ENCODE measurements at regions not wholly inside any gene's neighbourhood (a gene's known extent, or its start where the extent isn't known, plus 50 kb on each side); places are given as distances from the start of the nearest gene placed in this dataset.

GRCh38 chr1:238409191-238409850 lies 518.6 kb upstream of the ZP4 start:
- TF ChIP-seq, protein P1, sequence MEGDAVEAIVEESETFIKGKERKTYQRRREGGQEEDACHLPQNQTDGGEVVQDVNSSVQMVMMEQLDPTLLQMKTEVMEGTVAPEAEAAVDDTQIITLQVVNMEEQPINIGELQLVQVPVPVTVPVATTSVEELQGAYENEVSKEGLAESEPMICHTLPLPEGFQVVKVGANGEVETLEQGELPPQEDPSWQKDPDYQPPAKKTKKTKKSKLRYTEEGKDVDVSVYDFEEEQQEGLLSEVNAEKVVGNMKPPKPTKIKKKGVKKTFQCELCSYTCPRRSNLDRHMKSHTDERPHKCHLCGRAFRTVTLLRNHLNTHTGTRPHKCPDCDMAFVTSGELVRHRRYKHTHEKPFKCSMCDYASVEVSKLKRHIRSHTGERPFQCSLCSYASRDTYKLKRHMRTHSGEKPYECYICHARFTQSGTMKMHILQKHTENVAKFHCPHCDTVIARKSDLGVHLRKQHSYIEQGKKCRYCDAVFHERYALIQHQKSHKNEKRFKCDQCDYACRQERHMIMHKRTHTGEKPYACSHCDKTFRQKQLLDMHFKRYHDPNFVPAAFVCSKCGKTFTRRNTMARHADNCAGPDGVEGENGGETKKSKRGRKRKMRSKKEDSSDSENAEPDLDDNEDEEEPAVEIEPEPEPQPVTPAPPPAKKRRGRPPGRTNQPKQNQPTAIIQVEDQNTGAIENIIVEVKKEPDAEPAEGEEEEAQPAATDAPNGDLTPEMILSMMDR (IDR thresholded peaks at IDR 0.05), result no peak
- TF ChIP-seq POLR2A (IDR thresholded peaks at IDR 0.05), result no peak
- TF ChIP-seq POLR2AphosphoS5 (IDR thresholded peaks at IDR 0.05; ENCODE audit: insufficient read depth in 1 of 2, low read depth in 1 of 2), result no peak

All from vagina (tissue), 2 donors.